ENCODE measurements at regions not wholly inside any gene's neighbourhood (a gene's known extent, or its start where the extent isn't known, plus 50 kb on each side); places are given as distances from the start of the nearest gene placed in this dataset.

DNA sequence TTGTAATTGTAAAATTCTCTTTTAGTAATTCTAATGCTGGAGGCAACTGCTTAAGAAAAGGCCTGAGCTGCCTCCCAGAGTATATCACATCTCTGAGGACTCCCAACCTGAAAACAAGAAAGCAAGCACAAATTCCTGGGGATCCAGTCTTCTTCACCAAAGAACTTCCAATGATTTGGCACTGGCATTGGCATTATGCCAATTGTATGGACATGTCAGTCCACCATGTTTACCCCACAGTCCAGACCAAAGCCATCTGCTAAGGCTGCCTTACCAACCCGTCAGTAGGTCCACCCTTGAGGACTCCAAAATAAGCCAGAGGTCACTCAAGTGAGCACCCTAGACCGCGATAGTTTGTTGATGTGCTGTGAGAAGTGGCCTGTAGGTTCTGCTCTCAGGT, 263.1 kb downstream of the RND3 start:
- H3F3A ChIP-seq (ENCODE audit: low read depth) = no peaks in the 10 kb centered on the region; the same call in 1 of the 2 replicates
- no peaks in the 10 kb centered on the region for H3K9me2 ChIP-seq (replicated peaks; ENCODE audit: low read depth, low read length)
- no peaks in the 10 kb centered on the region for H4K20me1 ChIP-seq (ENCODE audit: insufficient read depth, low read length, poor library complexity, severe bottlenecking)
- peaks cover 6% of the 10 kb centered on the region for H3K4me1 ChIP-seq (ENCODE audit: insufficient read depth, low read length, poor library complexity, severe bottlenecking)
- no peak overlapping the region for H3K4me3 ChIP-seq (ENCODE audit: low read length, poor library complexity, severe bottlenecking)
- H3K27me3 ChIP-seq (ENCODE audit: insufficient read depth, low read length, poor library complexity, severe bottlenecking) = no peaks in the 10 kb centered on the region
- H2AFZ ChIP-seq (ENCODE audit: low read length) = no peak overlapping the region
- no peak for TF ChIP-seq EZH2phosphoT487 (IDR thresholded peaks at IDR 0.05; ENCODE audit: borderline replicate concordance)
- TF ChIP-seq, protein P1, sequence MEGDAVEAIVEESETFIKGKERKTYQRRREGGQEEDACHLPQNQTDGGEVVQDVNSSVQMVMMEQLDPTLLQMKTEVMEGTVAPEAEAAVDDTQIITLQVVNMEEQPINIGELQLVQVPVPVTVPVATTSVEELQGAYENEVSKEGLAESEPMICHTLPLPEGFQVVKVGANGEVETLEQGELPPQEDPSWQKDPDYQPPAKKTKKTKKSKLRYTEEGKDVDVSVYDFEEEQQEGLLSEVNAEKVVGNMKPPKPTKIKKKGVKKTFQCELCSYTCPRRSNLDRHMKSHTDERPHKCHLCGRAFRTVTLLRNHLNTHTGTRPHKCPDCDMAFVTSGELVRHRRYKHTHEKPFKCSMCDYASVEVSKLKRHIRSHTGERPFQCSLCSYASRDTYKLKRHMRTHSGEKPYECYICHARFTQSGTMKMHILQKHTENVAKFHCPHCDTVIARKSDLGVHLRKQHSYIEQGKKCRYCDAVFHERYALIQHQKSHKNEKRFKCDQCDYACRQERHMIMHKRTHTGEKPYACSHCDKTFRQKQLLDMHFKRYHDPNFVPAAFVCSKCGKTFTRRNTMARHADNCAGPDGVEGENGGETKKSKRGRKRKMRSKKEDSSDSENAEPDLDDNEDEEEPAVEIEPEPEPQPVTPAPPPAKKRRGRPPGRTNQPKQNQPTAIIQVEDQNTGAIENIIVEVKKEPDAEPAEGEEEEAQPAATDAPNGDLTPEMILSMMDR (conservative IDR thresholded peaks at IDR 0.05; ENCODE audit: low read length) = no peak
- H3K9me3 ChIP-seq (ENCODE audit: insufficient read depth, low read depth, low read length) = no peaks in the 10 kb centered on the region
- H3K79me2 ChIP-seq (ENCODE audit: insufficient read depth, low read length) = no peaks in the 10 kb centered on the region
- no peak overlapping the region for H3K9ac ChIP-seq (ENCODE audit: low read depth, low read length, poor library complexity, severe bottlenecking)
- no peak overlapping the region for H3K4me2 ChIP-seq (ENCODE audit: low read depth, low read length, poor library complexity, severe bottlenecking)
- H3K36me3 ChIP-seq (ENCODE audit: insufficient read depth, low read length) = no peaks in the 10 kb centered on the region

DNA sequence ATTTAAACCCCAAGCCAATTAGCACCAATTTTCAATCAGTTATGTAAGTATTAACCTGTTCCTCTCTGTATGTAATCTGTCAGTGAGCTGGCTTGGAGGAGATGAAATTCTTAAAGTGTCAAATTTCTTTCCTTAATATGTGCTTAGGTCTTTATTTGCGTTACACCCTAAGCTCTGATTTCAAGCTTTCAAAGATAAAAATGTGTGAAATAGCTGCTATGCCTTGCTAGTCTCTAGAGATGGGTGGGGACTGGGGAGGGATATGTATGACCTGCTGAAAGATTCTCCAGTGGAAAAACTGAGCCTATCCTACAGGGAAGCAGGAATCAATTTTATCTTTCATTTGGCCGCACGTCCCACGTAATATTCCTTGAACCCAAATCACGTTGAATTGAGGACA, 264.5 kb downstream of the RND3 start:
- Histone ChIP-seq H4K20me1 (ENCODE audit: insufficient read depth, low read length, poor library complexity, severe bottlenecking) (no peaks in the 10 kb centered on the region), H3K79me2 (ENCODE audit: insufficient read depth, low read length) (no peaks in the 10 kb centered on the region), H3K9ac (ENCODE audit: low read depth, low read length, poor library complexity, severe bottlenecking) (no peak overlapping the region), H3K4me1 (ENCODE audit: insufficient read depth, low read length, poor library complexity, severe bottlenecking) (no peaks in the 10 kb centered on the region), H3K36me3 (ENCODE audit: insufficient read depth, low read length) (no peaks in the 10 kb centered on the region), H3F3A (ENCODE audit: low read depth) (no peaks in the 10 kb centered on the region; the same call in 1 of the 2 replicates), H3K4me3 (ENCODE audit: low read length, poor library complexity, severe bottlenecking) (no peak overlapping the region), H2AFZ (ENCODE audit: low read length) (no peak overlapping the region), H3K9me2 (replicated peaks; ENCODE audit: low read depth, low read length) (no peaks in the 10 kb centered on the region), H3K4me2 (ENCODE audit: low read depth, low read length, poor library complexity, severe bottlenecking) (no peak overlapping the region), H3K27me3 (ENCODE audit: insufficient read depth, low read length, poor library complexity, severe bottlenecking) (no peaks in the 10 kb centered on the region), H3K9me3 (ENCODE audit: insufficient read depth, low read depth, low read length) (no peaks in the 10 kb centered on the region)
- TF ChIP-seq, protein P1 (conservative IDR thresholded peaks at IDR 0.05; ENCODE audit: low read length) = no peak
- no peak for TF ChIP-seq EZH2phosphoT487 (IDR thresholded peaks at IDR 0.05; ENCODE audit: borderline replicate concordance)

DNA sequence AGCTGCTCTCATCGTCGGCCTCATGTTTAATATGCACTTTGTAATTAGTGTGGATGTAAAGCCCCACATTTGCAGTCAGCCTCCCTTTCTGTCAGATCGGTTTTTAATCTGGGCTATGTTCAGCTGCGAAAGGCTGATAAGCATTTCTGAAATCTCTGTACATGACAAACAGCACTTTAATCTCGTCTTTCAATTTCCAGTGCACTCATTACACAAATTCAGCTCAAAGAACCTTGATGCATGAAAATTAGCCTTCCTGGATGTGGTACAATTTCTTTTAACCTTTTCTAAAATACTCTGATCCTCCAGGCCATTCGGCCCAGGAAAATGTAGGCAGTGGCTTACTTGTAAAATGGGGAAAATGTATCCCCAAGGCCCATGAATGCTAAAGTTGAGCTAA, 265.1 kb downstream of the RND3 start:
- Histone ChIP-seq H3K9ac (ENCODE audit: low read depth, low read length, poor library complexity, severe bottlenecking) (no peak overlapping the region), H2AFZ (ENCODE audit: low read length) (no peak overlapping the region), H3K79me2 (ENCODE audit: insufficient read depth, low read length) (no peaks in the 10 kb centered on the region), H3K4me1 (ENCODE audit: insufficient read depth, low read length, poor library complexity, severe bottlenecking) (no peaks in the 10 kb centered on the region), H3K27me3 (ENCODE audit: insufficient read depth, low read length, poor library complexity, severe bottlenecking) (no peaks in the 10 kb centered on the region), H4K20me1 (ENCODE audit: insufficient read depth, low read length, poor library complexity, severe bottlenecking) (no peaks in the 10 kb centered on the region), H3K9me2 (replicated peaks; ENCODE audit: low read depth, low read length) (no peaks in the 10 kb centered on the region), H3K4me2 (ENCODE audit: low read depth, low read length, poor library complexity, severe bottlenecking) (no peak overlapping the region), H3F3A (ENCODE audit: low read depth) (no peaks in the 10 kb centered on the region; the same call in 1 of the 2 replicates), H3K4me3 (ENCODE audit: low read length, poor library complexity, severe bottlenecking) (no peak overlapping the region), H3K9me3 (ENCODE audit: insufficient read depth, low read depth, low read length) (no peaks in the 10 kb centered on the region), H3K36me3 (ENCODE audit: insufficient read depth, low read length) (no peaks in the 10 kb centered on the region)
- TF ChIP-seq EZH2phosphoT487 (IDR thresholded peaks at IDR 0.05; ENCODE audit: borderline replicate concordance) = no peak
- TF ChIP-seq, protein P1 (conservative IDR thresholded peaks at IDR 0.05; ENCODE audit: low read length) = no peak

All from Loucy (cell line).